ENCODE measurements at regions not wholly inside any gene's neighbourhood (a gene's known extent, or its start where the extent isn't known, plus 50 kb on each side); places are given as distances from the start of the nearest gene placed in this dataset.

DNA sequence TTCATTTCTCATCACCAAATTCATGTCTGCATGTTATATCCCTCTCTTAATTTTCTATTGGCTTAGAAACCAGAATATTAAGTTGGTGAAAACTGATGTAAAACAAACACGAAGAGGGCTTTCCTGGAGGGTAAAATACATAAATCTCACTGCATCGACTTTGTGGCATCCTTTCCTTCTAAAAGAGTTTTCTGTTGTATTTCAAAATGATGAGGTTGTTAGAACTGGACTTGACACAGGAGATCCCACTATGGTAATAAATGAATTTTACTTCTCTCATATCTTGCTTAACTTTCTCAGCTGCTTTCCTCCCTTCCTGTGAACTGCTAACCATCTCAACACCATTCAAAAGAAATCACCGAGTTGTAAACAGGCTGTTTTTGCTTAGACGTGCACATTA lies 162.0 kb upstream of the TRPC7 start:
- TF ChIP-seq, protein P1, sequence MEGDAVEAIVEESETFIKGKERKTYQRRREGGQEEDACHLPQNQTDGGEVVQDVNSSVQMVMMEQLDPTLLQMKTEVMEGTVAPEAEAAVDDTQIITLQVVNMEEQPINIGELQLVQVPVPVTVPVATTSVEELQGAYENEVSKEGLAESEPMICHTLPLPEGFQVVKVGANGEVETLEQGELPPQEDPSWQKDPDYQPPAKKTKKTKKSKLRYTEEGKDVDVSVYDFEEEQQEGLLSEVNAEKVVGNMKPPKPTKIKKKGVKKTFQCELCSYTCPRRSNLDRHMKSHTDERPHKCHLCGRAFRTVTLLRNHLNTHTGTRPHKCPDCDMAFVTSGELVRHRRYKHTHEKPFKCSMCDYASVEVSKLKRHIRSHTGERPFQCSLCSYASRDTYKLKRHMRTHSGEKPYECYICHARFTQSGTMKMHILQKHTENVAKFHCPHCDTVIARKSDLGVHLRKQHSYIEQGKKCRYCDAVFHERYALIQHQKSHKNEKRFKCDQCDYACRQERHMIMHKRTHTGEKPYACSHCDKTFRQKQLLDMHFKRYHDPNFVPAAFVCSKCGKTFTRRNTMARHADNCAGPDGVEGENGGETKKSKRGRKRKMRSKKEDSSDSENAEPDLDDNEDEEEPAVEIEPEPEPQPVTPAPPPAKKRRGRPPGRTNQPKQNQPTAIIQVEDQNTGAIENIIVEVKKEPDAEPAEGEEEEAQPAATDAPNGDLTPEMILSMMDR (IDR thresholded peaks at IDR 0.05): no peak
- TF ChIP-seq POLR2A (IDR thresholded peaks at IDR 0.05) (no peak), POLR2AphosphoS5 (IDR thresholded peaks at IDR 0.05) (no peak)

All from prostate gland (tissue), 2 donors.